ENCODE measurements at regions not wholly inside any gene's neighbourhood (a gene's known extent, or its start where the extent isn't known, plus 50 kb on each side); places are given as distances from the start of the nearest gene placed in this dataset.

DNA sequence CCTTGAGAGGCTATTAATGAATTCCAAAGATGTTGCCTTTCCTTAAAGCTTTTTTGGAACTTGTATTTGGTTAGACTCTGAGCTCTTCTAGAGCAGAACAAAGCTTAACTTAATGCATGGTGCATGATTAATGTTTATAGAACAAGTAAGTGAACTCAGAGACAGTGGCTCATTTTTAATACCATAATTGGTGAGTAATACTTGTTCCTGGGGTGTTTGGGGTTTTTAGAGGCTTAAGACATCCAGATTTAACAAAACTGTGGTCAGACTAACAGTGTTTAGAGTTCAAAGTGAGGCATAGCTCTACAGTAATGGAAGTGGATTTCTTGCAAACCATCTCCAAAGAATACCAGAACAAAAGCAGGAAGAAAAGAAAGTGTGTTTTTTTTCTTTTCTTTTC, 73.7 kb upstream of the CTSC start:
- TF ChIP-seq, protein P1, sequence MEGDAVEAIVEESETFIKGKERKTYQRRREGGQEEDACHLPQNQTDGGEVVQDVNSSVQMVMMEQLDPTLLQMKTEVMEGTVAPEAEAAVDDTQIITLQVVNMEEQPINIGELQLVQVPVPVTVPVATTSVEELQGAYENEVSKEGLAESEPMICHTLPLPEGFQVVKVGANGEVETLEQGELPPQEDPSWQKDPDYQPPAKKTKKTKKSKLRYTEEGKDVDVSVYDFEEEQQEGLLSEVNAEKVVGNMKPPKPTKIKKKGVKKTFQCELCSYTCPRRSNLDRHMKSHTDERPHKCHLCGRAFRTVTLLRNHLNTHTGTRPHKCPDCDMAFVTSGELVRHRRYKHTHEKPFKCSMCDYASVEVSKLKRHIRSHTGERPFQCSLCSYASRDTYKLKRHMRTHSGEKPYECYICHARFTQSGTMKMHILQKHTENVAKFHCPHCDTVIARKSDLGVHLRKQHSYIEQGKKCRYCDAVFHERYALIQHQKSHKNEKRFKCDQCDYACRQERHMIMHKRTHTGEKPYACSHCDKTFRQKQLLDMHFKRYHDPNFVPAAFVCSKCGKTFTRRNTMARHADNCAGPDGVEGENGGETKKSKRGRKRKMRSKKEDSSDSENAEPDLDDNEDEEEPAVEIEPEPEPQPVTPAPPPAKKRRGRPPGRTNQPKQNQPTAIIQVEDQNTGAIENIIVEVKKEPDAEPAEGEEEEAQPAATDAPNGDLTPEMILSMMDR (IDR thresholded peaks at IDR 0.05) = no peak
- TF ChIP-seq POLR2A (IDR thresholded peaks at IDR 0.05) = no peak

Data from thyroid gland (tissue), 4 donors.